Pancreas (tissue), 10 donors: ENCODE measurements at regions not wholly inside any gene's neighbourhood (a gene's known extent, or its start where the extent isn't known, plus 50 kb on each side); places are given as distances from the start of the nearest gene placed in this dataset.
A peak's percentile ranks its signal among the peaks of the same experiment; 100 is the strongest.

Source experiments
- ATAC-seq, 4 donors: fragments of 200-7000 bp; cut with Tn5 transposase; one replicate each; pipeline versions ENCODE4 v1.8.0 to v1.9.1; 2020; ENCODE audit warnings: mild to moderate bottlenecking in 4 of 4, moderate library complexity in 4 of 4
- DNase-seq, 6 donors: peaks; one replicate each; pipeline ENCODE4 v3.0.0-alpha.2; 2020
- FAIRE-seq: peaks from 2 replicates; lab custom pipeline; 2012; peaks lifted over from hg19 to GRCh38; lab: Jason Lieb, UNC
- H3K27ac ChIP-seq, 4 donors: fragments of 200-600 bp; sonication (generic); 1 replicate in 3 of 4; 2 replicates in 1 of 4; pipeline versions ENCODE4 v1.5.0 to v1.8.0; 2020
- H3K27me3 ChIP-seq, 4 donors: fragments of 200-600 bp; one replicate each; pipeline ENCODE4 v1.8.0; 2021
- H3K36me3 ChIP-seq, 3 donors: fragments of 200-600 bp; sonication (generic) in 1 of 3; one replicate each; pipeline versions ENCODE4 v1.5.0 to v1.8.0; 2020 to 2021
- H3K4me1 ChIP-seq, 3 donors: fragments of 200-600 bp; one replicate each; pipeline ENCODE4 v1.8.0; 2021
- H3K4me3 ChIP-seq, 4 donors: fragments of 200-600 bp; sonication (generic) in 2 of 4; one replicate each; pipeline versions ENCODE4 v1.5.0 to v1.8.0; 2020 to 2021
- H3K9me3 ChIP-seq, 4 donors: fragments of 200-600 bp; one replicate each; pipeline ENCODE4 v1.8.0; 2021
- CTCF ChIP-seq, 4 donors: fragments of 200-600 bp; sonication (generic) in 3 of 4; IDR thresholded peaks; one replicate each; pipeline versions ENCODE4 v1.5.0 to v1.8.0; 2021; ENCODE audit warnings: antibody characterized with exemption in 4 of 4
- WGBS, 2 donors: extraction: QIAGEN DNeasy Blood & Tissue Kit; methylation state at CpG; one replicate each; pipeline ENCODE4 v1.1.7; 2013; 5-methylcytosine and 5-hydroxymethylcytosine counted together
- intact Hi-C, 3 donors: fragments of 100-400 bp; cut with DNase I; formaldehyde crosslinking; loops; one replicate each; pipeline versions ENCODE4 v1.11.1 to v1.14.2; 2022
- donor health status: healthy with polysubstance abuse.
- donor health status: DM: no; HTN: no; CAD: no; lungs with moderate emphysema.
- donor health status: DM: no; HTN: no; CAD: no.
- donor health status: control.
- donor health status: control.
- donor health status: Bipolar disorder and iron deficiency.
- donor health status: DM: yes; HTN: yes; CAD: no.
- donor health status: DM: no; HTN: no; CAD: no.
- donor health status: DM: no; HTN: no; CAD: no.
- donor health status: DM: yes; HTN: yes; CAD: no.

GRCh38 chr5:128778474-128778873 lies 186.8 kb upstream of the SLC27A6 start:
- DNase-seq (no peak), ATAC-seq (no peak), FAIRE-seq (no peak)
- 46 to 62% methylated on average over 5 of the region's 5 CpGs for WGBS, 2 donors
- TF ChIP-seq CTCF (IDR thresholded peaks at IDR 0.05), result no peak
- intact Hi-C loops, result no loop called here
- no peaks in the 10 kb centered on the region for H3K27me3 ChIP-seq
- no peaks in the 10 kb centered on the region for H3K9me3 ChIP-seq
- H3K4me1 ChIP-seq, result no peaks in the 10 kb centered on the region
- H3K36me3 ChIP-seq, result no peaks in the 10 kb centered on the region
- no peak overlapping the region for H3K4me3 ChIP-seq
- H3K27ac ChIP-seq, result no peak overlapping the region

- Histone ChIP-seq H3K4me1 (no peaks in the 10 kb centered on the region), H3K27ac (no peak overlapping the region), H3K9me3 (no peaks in the 10 kb centered on the region), H3K4me3 (no peak overlapping the region), H3K27me3 (no peaks in the 10 kb centered on the region), H3K36me3 (no peaks in the 10 kb centered on the region)
- intact Hi-C loops, result no loop called here
- peak; percentile 43 to 77 (median 74) for ATAC-seq
- no peak for TF ChIP-seq CTCF (IDR thresholded peaks at IDR 0.05)
- WGBS, 2 donors, result 52 to 65% methylated on average over 4 of the region's 4 CpGs
- FAIRE-seq, result no peak
- DNase-seq, result peak in 4 of 6 donors; percentile 12 to 63 (median 22)
Observed at GRCh38 chr5:128782446-128782845, 182.8 kb upstream of the SLC27A6 start.

GRCh38 chr5:128784726-128785125 lies 180.6 kb upstream of the SLC27A6 start:
- Histone ChIP-seq H3K27me3 (no peaks in the 10 kb centered on the region), H3K4me1 (no peaks in the 10 kb centered on the region), H3K36me3 (no peaks in the 10 kb centered on the region), H3K4me3 (no peak overlapping the region), H3K27ac (no peak overlapping the region), H3K9me3 (no peaks in the 10 kb centered on the region)
- intact Hi-C loops, result no loop called here
- 91 to 96% methylated on average over 1 of the region's 1 CpG for WGBS, 2 donors
- DNase-seq (no peak), FAIRE-seq (peak; percentile 59), ATAC-seq (no peak)
- TF ChIP-seq CTCF (IDR thresholded peaks at IDR 0.05), result no peak

GRCh38 chr5:128791312-128791711 lies 174.0 kb upstream of the SLC27A6 start:
- no peak for DNase-seq
- ATAC-seq, result no peak
- H3K36me3 ChIP-seq, result no peaks in the 10 kb centered on the region
- H3K4me1 ChIP-seq, result no peaks in the 10 kb centered on the region
- no peak overlapping the region for H3K27ac ChIP-seq
- H3K4me3 ChIP-seq, result no peak overlapping the region
- 72 to 76% methylated on average over 1 of the region's 1 CpG for WGBS, 2 donors
- H3K9me3 ChIP-seq, result no peaks in the 10 kb centered on the region
- no peak for TF ChIP-seq CTCF (IDR thresholded peaks at IDR 0.05)
- H3K27me3 ChIP-seq, result no peaks in the 10 kb centered on the region
- intact Hi-C loops, result no loop called here
- FAIRE-seq, result no peak

- ATAC-seq, result no peak
- no peak for FAIRE-seq
- Histone ChIP-seq H3K9me3 (no peaks in the 10 kb centered on the region), H3K36me3 (no peaks in the 10 kb centered on the region), H3K4me1 (no peaks in the 10 kb centered on the region), H3K27me3 (no peaks in the 10 kb centered on the region), H3K4me3 (no peak overlapping the region), H3K27ac (no peak overlapping the region)
- no peak for DNase-seq
- WGBS, 2 donors, result 48 to 59% methylated on average over 4 of the region's 4 CpGs
- intact Hi-C loops, result no loop called here
- no peak for TF ChIP-seq CTCF (IDR thresholded peaks at IDR 0.05)
Observed at GRCh38 chr5:128796506-128796905, 168.8 kb upstream of the SLC27A6 start.
